ENCODE measurements at regions not wholly inside any gene's neighbourhood (a gene's known extent, or its start where the extent isn't known, plus 50 kb on each side); places are given as distances from the start of the nearest gene placed in this dataset.

DNA sequence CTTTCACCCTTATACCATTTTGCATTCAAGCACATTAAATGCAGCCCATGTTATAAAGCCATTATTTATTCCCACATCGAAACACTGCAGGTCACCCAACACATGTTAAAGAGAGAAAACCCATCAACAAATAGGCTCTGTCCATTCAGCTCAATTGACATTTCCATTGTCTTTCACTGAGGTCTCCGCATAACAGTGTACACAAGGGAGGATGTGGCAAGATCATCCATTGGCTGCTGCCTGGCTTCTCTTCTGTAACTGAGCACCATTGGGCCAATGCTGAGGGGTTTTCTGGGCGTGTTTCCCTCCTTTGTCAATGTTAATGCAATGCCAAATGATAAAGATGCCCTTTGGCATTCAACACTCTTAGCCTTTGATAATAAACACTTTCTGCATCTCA, 278.1 kb upstream of the SP4 start:
- H3K27me3 Mint-ChIP-seq (ENCODE audit: low read depth in 3 of 3): no peaks in the 10 kb centered on the region
- intact Hi-C loops (cut with micrococcal nuclease): no loop called here
- WGBS (ENCODE audit: insufficient coverage): 83% methylated on average over 3 of the region's 3 CpGs

DNA sequence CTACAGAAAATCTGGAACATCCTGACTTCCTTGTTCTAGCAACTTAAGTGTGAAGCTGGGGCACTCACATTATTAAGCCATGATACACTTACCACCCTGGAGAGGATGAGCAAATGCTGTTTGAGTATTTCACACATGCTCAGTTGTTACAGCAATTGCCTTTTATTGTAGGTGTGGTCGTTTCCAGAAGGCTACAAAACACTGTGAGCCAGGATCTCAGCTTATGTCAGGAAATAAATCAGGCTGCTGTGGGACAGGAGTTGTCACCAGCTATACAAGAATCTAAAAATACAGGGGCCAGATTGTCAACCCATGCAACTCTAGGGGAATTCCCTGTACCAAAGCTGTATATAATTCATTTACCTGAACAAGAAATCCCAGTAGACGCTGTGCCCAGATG, 273.3 kb upstream of the SP4 start:
- no peaks in the 10 kb centered on the region for H3K9me3 ChIP-seq (replicated peaks in 1 of 2; ENCODE audit: control insufficient read depth in 1 of 2, insufficient read depth in 1 of 2, low read length in 2 of 2)
- H3K4me3 ChIP-seq (replicated peaks in 1 of 3; ENCODE audit: low read depth in 2 of 3, low read length in 3 of 3): no peak overlapping the region
- no peak overlapping the region for H3K27ac ChIP-seq (ENCODE audit: low read depth in 1 of 2, low read length in 2 of 2)
- no peak overlapping the region for H3K9ac ChIP-seq (ENCODE audit: insufficient read depth, low read length, poor library complexity, severe bottlenecking)
- H3K27me3 ChIP-seq (ENCODE audit: control insufficient read depth in 2 of 2, insufficient read depth in 2 of 2, low read length in 2 of 2): no peaks in the 10 kb centered on the region
- intact Hi-C loops (cut with micrococcal nuclease): no loop called here
- H3K4me1 ChIP-seq (ENCODE audit: control insufficient read depth in 1 of 2, insufficient read depth in 2 of 2, low read length in 2 of 2): no peaks in the 10 kb centered on the region
- no peaks in the 10 kb centered on the region for H3K79me2 ChIP-seq (ENCODE audit: insufficient read depth, low read length)
- WGBS (ENCODE audit: insufficient coverage): no CpG with 5 or more reads among the region's 2 CpGs
- H3K4me1 Mint-ChIP-seq: no peaks in the 10 kb centered on the region
- TF ChIP-seq, protein P1, sequence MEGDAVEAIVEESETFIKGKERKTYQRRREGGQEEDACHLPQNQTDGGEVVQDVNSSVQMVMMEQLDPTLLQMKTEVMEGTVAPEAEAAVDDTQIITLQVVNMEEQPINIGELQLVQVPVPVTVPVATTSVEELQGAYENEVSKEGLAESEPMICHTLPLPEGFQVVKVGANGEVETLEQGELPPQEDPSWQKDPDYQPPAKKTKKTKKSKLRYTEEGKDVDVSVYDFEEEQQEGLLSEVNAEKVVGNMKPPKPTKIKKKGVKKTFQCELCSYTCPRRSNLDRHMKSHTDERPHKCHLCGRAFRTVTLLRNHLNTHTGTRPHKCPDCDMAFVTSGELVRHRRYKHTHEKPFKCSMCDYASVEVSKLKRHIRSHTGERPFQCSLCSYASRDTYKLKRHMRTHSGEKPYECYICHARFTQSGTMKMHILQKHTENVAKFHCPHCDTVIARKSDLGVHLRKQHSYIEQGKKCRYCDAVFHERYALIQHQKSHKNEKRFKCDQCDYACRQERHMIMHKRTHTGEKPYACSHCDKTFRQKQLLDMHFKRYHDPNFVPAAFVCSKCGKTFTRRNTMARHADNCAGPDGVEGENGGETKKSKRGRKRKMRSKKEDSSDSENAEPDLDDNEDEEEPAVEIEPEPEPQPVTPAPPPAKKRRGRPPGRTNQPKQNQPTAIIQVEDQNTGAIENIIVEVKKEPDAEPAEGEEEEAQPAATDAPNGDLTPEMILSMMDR (IDR thresholded peaks at IDR 0.05): no peak
- H3K9me3 Mint-ChIP-seq: peaks cover 0 to 4% (median 0%) of the 10 kb centered on the region in 7 donors
- no peak overlapping the region for H3K4me2 ChIP-seq (replicated peaks; ENCODE audit: extremely low read depth, low read length, poor library complexity, severe bottlenecking)
- no peak overlapping the region for H3K4me3 Mint-ChIP-seq
- H2AFZ ChIP-seq (ENCODE audit: insufficient read depth, low read depth, low read length, poor library complexity, severe bottlenecking): no peak overlapping the region
- no peak for DNase-seq
- H3K27ac Mint-ChIP-seq: no peak overlapping the region
- H4K20me1 ChIP-seq (ENCODE audit: insufficient read depth, low read length): no peaks in the 10 kb centered on the region
- H3K36me3 ChIP-seq (replicated peaks in 1 of 2; ENCODE audit: control insufficient read depth in 1 of 2, insufficient read depth in 2 of 2, low read length in 2 of 2): no peaks in the 10 kb centered on the region
- H3K36me3 Mint-ChIP-seq: no peaks in the 10 kb centered on the region
- no peaks in the 10 kb centered on the region for H3K27me3 Mint-ChIP-seq (ENCODE audit: low read depth in 3 of 3)

More for the DNA sequence above, 278.1 kb upstream of the SP4 start:
- Mint-ChIP-seq H3K9me3 (peaks cover 1 to 13% (median 6%) of the 10 kb centered on the region in 7 donors), H3K27ac (no peak overlapping the region), H3K36me3 (no peaks in the 10 kb centered on the region), H3K4me3 (no peak overlapping the region), H3K4me1 (no peaks in the 10 kb centered on the region)
- peaks cover 0 to 13% of the 10 kb centered on the region in 2 donors for H3K9me3 ChIP-seq (replicated peaks in 1 of 2; ENCODE audit: control insufficient read depth in 1 of 2, insufficient read depth in 1 of 2, low read length in 2 of 2)
- no peaks in the 10 kb centered on the region for H3K79me2 ChIP-seq (ENCODE audit: insufficient read depth, low read length)
- no peak overlapping the region for H3K4me2 ChIP-seq (replicated peaks; ENCODE audit: extremely low read depth, low read length, poor library complexity, severe bottlenecking)
- H2AFZ ChIP-seq (ENCODE audit: insufficient read depth, low read depth, low read length, poor library complexity, severe bottlenecking): no peak overlapping the region
- no peaks in the 10 kb centered on the region for H3K27me3 ChIP-seq (ENCODE audit: control insufficient read depth in 2 of 2, insufficient read depth in 2 of 2, low read length in 2 of 2)
- no peaks in the 10 kb centered on the region for H3K36me3 ChIP-seq (replicated peaks in 1 of 2; ENCODE audit: control insufficient read depth in 1 of 2, insufficient read depth in 2 of 2, low read length in 2 of 2)
- H3K4me1 ChIP-seq (ENCODE audit: control insufficient read depth in 1 of 2, insufficient read depth in 2 of 2, low read length in 2 of 2): no peaks in the 10 kb centered on the region
- no peak overlapping the region for H3K9ac ChIP-seq (ENCODE audit: insufficient read depth, low read length, poor library complexity, severe bottlenecking)
- no peaks in the 10 kb centered on the region for H4K20me1 ChIP-seq (ENCODE audit: insufficient read depth, low read length)
- H3K4me3 ChIP-seq (replicated peaks in 1 of 3; ENCODE audit: low read depth in 2 of 3, low read length in 3 of 3): no peak overlapping the region
- no peak overlapping the region for H3K27ac ChIP-seq (ENCODE audit: low read depth in 1 of 2, low read length in 2 of 2)
- no peak for DNase-seq
- TF ChIP-seq, protein P1 (IDR thresholded peaks at IDR 0.05): no peak

Measured in CD14-positive monocyte (primary cell).